WI38 (cell line): ENCODE measurements at regions not wholly inside any gene's neighbourhood (a gene's known extent, or its start where the extent isn't known, plus 50 kb on each side); places are given as distances from the start of the nearest gene placed in this dataset.

Experiments
- H3K4me3 ChIP-seq: 2 replicates; pipeline ENCODE4 v1.5.1; 2011; ENCODE audit warnings: low read depth, mild to moderate bottlenecking, control low read depth, low read length
- CTCF ChIP-seq: IDR thresholded peaks from 2 replicates; pipeline ENCODE4 v1.5.1; 2012; ENCODE audit warnings: low read depth, mild to moderate bottlenecking, control low read depth, low read length

DNA sequence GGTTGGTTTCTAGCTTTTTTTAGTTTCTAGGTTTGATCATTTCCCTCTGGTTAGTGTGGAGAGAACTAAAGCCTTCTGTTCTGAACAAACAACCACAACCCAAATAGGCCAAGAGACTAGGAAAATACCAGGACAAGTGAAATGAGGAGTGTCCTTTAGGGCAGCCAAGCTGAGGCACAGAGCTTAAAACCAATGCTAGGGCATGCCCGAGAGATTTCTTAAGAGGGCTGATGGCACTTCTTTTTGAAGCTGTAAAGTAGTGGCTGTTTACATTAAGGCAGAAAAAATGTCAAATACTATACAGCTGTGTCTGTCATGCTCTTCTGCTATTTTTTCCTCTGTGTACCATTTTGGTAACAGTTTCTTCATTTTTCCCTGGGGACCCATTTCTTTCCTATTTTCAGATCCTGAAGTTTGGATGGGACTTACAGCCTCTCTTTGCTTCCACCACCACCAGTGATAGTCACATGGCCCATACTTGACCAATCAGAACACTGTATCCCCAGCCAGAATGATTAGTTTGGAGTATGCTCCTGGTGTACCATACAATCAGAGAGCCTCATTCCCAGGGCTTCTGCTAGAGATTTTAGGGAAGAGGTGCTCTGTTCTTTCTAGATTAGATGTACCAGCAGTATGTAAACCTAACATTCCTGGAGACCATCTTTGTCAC, 154.4 kb downstream of the BMP2 start:
- H3K4me3 ChIP-seq, result no peak overlapping the region
- no peak for TF ChIP-seq CTCF

DNA sequence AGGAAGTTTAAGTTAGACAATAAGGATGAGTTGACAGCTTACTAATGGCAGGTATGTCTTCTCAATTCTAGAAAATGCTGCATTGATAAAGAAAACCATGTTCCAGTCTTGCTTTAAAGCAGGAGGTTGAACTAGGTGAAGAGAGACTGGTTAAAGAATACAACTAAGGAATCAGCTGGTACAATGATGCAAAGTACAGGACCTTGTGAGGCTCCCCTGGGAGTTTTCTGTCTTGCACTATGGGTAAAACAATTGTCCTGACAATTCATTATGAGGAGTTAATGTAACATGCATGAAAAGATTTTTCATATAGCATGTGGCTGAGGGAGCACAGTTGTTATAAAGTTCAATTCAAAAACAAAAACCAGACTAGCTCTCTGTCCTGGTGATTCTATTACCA, 157.2 kb downstream of the BMP2 start:
- no peak for TF ChIP-seq CTCF
- no peak overlapping the region for H3K4me3 ChIP-seq

DNA sequence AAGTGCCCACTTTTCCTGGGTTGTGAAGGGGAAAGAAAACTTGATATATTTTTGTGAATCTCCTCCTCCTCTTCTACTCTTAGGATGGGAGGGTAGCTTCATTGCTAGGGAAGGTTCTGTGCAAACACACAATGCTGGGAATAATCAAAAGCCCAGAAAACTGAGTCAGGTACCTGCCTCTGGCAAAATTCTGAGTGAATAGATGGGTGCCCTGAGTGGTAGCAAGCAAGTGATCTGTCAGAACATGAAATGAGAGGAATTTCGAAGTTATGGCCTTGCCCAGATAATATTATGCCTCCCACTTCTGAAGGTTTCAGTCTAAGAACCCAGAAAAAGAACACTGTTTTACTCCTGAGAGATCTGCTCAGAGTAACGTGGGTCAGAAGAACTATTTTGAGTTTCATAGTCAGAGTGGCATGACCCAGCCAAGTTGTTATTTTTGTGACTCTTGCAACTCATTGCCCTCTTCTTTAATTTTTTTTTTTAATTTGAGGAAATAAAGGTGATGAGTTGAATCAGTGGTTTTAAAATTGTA, 158.3 kb downstream of the BMP2 start:
- no peak overlapping the region for H3K4me3 ChIP-seq
- TF ChIP-seq CTCF, result no peak

DNA sequence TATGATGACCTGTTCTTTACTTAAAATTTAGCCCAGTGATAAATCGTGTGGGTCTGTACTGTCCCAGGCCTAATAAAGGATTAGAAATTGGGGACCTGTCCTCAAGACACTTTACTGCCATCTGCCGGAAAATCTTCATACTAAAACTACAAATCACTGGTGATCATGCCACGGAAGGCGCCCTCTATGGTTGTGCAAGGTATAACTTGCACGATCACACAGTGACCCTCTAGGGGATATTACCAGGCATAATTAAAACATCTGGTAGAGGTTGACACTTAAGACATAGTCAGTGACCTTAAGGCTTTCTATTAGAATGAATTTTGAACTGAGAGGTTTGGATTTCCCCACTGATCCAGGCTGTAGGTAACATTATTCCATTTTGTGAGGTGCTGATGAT, 172.6 kb downstream of the BMP2 start:
- no peak for TF ChIP-seq CTCF

GRCh38 chr20:6940876-6941275, 173.4 kb downstream of the BMP2 start:
- H3K4me3 ChIP-seq, result no peak overlapping the region
- TF ChIP-seq CTCF, result no peak

More for the DNA sequence above, 172.6 kb downstream of the BMP2 start:
- H3K4me3 ChIP-seq, result no peak overlapping the region

DNA sequence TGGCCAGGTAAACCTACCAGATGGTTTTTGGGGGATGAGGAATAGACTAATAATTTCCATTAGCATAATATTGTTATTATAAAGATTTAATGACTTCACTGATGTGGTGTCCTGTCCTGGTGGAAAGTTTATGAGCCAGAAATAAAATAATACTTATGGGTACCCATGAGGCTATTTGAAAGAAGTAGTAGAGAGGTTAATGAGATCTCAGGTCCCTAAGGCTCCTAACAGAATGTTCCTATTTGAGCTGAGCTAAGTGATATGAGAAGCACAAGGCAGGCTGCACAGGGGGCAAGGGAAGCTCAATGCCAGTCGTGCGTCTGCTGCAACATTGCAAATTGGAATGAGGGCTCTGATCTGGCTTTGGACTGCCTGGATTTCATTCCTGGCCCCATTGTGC, 174.1 kb downstream of the BMP2 start:
- no peak overlapping the region for H3K4me3 ChIP-seq
- no peak for TF ChIP-seq CTCF

DNA sequence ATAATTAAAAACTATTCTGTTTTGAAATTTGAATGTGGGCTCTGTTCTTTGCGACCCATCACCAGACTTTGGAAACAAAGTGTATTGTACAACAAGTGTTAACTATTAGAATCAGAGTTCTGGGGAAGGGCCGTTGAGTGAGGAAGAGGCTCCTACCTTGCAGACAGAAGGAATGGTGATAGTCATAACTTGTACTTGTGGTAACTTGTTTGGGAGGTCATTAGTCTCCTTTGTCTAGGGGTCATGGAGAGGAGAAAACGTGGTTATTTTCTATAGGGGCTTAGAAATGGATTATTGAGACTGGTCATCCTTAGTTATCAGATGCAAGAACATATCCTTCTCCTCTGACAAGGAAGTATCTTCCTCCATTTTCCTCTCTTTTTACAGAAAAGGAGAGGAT, 174.8 kb downstream of the BMP2 start:
- no peak overlapping the region for H3K4me3 ChIP-seq
- TF ChIP-seq CTCF, result no peak
